Putamen (tissue), 1 donor: ENCODE measurements at regions not wholly inside any gene's neighbourhood (a gene's known extent, or its start where the extent isn't known, plus 50 kb on each side); places are given as distances from the start of the nearest gene placed in this dataset.

Experiments used
- DNase-seq: peaks from one replicate; pipeline ENCODE4 v3.0.0-alpha.2; 2016; ENCODE audit warnings: low spot score

GRCh38 chr12:127223731-127224130 lies 1043.2 kb upstream of the TMEM132C start:
- no peak for DNase-seq

DNA sequence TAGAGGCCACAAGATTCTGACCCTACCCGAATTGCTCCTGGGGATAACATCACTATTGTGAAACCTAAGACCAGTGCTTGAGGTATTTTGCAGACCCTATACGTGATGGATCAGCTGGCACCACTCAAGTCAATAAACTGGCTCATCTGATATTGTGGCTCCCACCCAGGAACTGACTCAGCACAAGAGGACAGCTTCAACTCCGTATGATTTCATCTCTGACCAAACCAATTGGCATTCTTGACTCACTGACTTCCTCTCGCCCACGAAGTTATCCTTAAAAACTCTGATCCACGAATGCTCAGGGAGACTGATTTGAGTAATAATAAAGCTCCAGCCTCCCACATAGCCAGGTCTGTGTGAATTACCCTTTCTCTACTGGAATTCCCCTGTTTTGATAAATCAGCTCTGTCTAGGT lies 1036.1 kb upstream of the TMEM132C start:
- no peak for DNase-seq

- DNase-seq = no peak
These were observed 1035.6 kb upstream of the TMEM132C start for GRCh38 chr12:127231371-127231770.

DNA sequence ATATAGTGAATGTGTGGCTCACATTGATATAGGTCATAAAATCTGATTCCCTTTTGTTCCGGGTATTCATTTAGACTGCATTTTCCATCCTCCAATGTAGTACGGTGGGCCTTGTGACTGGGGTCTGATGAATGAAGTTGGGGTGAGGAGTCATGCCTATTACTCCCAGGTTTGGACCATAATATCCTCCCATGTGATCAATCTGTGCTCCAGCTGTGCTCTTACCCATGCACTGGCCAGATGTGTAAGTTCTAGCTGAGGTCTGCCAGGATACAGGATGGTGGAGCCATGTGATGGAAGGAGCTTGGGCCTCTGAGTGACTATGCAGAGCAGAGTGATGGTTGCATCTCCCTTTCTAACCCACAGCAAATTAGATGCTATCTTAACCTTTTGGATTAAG lies 1034.0 kb upstream of the TMEM132C start:
- DNase-seq = no peak

GRCh38 chr12:127235761-127236160 lies 1031.2 kb upstream of the TMEM132C start:
- no peak for DNase-seq

DNA sequence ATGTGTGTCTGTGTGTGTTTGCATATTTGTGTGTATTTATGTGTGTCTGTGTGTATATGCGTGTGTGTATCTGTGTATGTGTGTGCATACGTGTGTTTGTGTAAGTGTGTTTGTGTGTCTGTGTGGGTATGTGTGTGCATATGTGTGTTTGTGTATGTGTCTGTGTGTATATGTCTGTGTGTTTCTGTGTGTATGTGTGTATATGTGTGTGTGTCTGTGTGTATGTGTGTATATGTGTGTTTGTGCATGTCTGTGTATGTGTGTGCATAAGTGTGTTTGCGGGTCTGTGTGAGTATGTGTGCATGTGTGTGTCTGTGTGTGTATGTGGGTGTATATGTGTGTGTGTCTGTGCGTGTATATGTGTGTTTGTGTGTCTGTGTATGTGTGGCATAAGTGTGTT lies 1030.5 kb upstream of the TMEM132C start:
- no peak for DNase-seq

- no peak for DNase-seq
These were observed 1029.8 kb upstream of the TMEM132C start for GRCh38 chr12:127237151-127237550.

DNA sequence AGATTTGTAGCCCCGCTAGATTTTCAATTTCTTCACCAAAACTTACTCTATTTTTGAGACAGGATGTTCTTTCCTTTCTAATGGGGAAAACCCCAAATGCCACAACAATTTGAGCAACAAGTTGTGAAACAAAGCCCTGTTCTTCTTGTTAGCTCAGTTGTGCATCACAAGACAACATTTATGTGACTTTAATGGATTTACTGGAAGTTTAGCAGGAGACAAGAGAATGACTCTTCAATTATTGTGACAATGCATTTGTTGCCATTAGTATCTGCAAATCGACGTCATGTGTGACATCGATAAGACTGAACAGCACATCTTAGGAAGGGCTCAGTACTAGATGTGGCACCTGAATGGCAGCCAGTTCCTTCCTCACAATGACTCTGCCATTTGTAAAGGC lies 1028.9 kb upstream of the TMEM132C start:
- DNase-seq = no peak

DNA sequence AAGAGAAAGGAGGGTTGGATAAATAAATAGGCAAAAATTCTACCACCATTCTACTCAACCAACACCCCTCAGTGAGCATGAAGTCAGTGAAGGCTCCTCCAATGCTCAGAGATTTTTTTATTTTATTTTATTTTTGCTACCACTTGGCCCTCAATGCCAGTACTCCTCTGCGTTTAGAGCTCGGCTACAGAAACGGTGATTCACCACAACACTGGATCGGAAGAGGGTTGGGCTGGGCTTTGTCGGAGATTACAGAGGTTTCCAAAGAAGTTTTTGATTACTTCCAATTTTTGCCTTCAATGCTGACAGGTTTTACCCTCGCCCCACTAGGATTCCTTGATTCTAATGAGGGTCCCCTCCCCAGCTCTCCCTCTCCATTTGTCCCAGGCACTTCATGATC lies 1027.2 kb upstream of the TMEM132C start:
- DNase-seq = no peak

GRCh38 chr12:127240249-127240929 lies 1026.6 kb upstream of the TMEM132C start:
- no peak for DNase-seq

DNA sequence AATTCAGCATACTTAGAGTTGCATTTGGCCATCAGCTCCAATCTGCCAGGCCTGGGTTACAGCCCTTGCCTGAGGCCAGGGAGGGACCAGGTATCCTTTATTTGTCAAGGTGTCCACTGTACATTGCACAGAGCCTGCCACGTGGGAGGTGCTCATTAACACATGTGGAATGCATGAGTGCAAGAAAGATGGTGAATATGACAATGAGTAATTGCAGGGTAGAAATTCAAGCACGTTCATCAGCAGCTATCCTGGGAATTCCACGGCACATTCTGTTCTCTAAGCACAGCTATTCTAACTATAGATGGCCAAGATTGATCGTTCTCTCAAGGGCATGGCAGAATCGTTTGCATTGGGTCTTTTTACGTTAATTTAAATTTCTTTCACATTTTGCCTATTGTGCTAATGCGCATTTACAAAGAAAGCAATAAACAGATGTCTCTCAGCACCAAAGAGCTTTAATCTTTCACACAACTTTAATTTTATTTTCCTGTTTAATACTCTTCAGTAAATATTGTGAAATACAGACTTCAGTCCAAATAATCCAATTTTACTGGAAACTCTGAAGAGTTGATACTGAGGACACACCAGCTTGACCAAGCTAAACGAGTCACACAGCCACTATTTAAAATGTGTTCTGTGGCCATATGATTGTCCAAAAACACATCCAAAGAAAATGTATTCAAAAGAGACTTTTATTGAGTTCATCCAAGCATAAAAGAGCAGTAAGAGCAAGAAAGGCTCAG lies 1025.7 kb upstream of the TMEM132C start:
- DNase-seq = no peak

DNA sequence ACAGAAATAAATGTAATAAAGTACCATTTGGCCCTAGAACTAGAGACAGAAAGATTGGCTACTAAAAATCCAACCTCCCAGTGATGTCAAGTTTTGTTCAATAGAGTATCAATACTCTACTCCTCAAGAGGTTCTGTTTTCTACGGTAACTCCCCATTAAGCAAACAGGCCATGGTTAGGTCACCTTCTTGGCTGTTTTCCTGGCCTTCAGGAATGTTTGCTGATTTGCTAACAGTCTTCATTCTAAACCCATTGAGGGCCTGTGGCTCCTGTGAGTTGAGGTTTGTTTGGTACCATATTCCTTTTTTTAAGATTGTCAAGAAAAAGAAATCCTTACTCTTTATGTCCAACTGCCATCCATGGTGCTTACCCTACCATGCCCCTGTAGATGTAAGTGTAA lies 1022.0 kb upstream of the TMEM132C start:
- DNase-seq = no peak

GRCh38 chr12:127245437-127245836 lies 1021.5 kb upstream of the TMEM132C start:
- no peak for DNase-seq

DNA sequence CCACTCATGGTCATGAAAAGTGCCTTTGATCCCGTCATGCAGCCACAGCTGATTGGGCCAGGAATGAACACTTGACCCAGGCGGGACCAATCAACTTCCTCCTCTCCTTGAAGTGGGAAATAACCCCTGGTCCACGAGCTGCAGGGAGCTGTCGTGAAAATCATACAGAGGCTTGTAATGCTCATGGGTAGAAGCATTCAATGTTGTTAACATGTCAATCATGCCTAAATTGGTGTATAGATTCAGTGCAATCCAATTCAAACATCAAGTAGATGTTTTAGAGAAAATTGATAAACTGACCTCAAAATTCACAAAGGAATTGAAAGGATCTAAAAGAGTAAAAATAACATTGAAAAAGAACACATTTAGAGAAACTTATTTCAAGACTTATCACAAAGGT lies 1019.0 kb upstream of the TMEM132C start:
- no peak for DNase-seq

- DNase-seq = no peak
These were observed 1017.5 kb upstream of the TMEM132C start for GRCh38 chr12:127249428-127249827.

- DNase-seq = no peak
These were observed 1013.1 kb upstream of the TMEM132C start for GRCh38 chr12:127253797-127254327.

- DNase-seq = no peak
These were observed 1012.5 kb upstream of the TMEM132C start for GRCh38 chr12:127254420-127254955.

GRCh38 chr12:127257366-127257935 lies 1009.5 kb upstream of the TMEM132C start:
- DNase-seq = no peak

GRCh38 chr12:127260531-127260930 lies 1006.4 kb upstream of the TMEM132C start:
- no peak for DNase-seq

DNA sequence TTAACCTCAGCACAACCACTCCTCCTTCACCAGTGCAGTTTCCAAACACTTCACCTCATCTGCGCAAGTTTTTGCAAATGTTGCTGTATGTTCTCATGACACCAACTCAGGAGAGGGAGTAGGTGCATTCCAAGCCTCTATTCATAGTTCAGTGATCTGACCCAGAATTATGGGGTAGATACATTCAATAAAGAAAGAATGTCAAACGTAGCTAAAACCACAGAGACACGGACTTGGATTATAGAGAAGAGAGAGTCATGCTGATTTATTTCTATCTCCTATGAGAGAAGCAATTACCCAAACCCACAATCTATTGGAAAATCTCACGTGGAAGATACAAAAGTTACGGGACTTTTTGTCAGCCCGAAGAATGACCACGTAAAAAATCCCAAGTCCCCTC lies 1006.0 kb upstream of the TMEM132C start:
- no peak for DNase-seq

GRCh38 chr12:127262615-127263014 lies 1004.4 kb upstream of the TMEM132C start:
- DNase-seq = no peak

DNA sequence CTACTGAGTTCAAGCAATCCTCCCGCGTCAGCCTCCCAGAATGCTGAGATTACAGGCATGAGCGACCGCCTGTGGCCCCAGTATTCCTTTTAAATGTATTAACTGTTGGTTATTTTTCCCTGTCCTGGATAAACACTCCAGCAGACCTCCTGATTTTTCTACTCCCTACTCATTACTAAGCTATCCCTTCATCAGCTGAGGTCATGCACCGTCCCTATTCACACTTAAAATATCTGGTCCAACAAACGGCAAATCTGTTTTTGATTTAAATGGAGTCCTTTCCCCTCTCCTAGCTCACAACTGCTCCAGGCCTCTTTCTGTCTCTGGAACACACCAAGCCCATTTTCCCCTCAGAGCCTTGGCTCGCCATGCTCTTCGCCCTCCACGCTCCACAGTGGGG lies 1003.3 kb upstream of the TMEM132C start:
- no peak for DNase-seq

DNA sequence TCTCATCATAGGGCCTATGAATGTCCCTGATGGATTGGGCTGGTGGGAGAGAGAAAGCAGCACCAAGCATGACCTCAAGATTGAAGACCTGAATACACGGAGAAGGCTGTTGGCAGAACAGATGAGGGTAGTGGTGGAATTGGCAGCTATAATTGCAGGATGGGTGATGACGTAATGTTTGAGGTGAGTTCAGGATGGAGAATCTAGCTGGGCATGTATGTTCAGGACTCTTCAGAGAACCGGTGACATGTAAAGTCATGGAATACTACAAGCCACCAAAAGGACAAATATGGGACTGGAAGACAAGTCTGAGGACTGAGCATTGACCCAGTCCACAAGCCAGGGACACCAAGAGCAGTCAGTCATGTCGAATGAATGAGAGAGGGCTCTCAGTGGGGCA lies 999.8 kb upstream of the TMEM132C start:
- DNase-seq = no peak
